BJ (cell line): ENCODE measurements at regions not wholly inside any gene's neighbourhood (a gene's known extent, or its start where the extent isn't known, plus 50 kb on each side); places are given as distances from the start of the nearest gene placed in this dataset.

Experiments used
- CTCF ChIA-PET: fragments of 350-600 bp; formaldehyde crosslinking; extraction: SDS; loops from one replicate; lab custom pipeline; 2021; ENCODE audit warnings: antibody characterized with exemption, inconsistent platforms; lab: Yijun Ruan, JAX
- POLR2A ChIA-PET: fragments of 300-600 bp; sonication (Branson Sonifier 250); formaldehyde crosslinking; extraction: SDS; loops from one replicate; lab custom pipeline; 2021; ENCODE audit warnings: antibody characterized with exemption; lab: Charles Lee
- DNase-seq: peaks from one replicate; pipeline ENCODE4 v3.0.0-alpha.2; 2011; ENCODE audit warnings: low read depth
- H3K27me3 ChIP-seq: 2 replicates; pipeline ENCODE4 v1.6.0; 2011; ENCODE audit warnings: low read length; ENCODE audit not compliant: control insufficient read depth, insufficient read depth
- H3K36me3 ChIP-seq: 2 replicates; pipeline ENCODE4 v1.5.1; 2011; ENCODE audit warnings: low read length; ENCODE audit not compliant: control insufficient read depth, insufficient read depth
- H3K4me3 ChIP-seq: 2 replicates; pipeline ENCODE4 v1.5.1; 2011; ENCODE audit warnings: low read depth, mild to moderate bottlenecking, control low read depth, low read length
- CTCF ChIP-seq: IDR thresholded peaks from 2 replicates; pipeline ENCODE4 v1.5.1; 2011; ENCODE audit warnings: low read depth, mild to moderate bottlenecking, control low read depth, inconsistent platforms, low read length, moderate library complexity; ENCODE audit not compliant: insufficient read depth

GRCh38 chr12:42761086-42761485, 171.5 kb upstream of the PRICKLE1 start:
- ChIA-PET CTCF (interaction anchor here (1.5 to 1.6 kb wide), 2 partner anchors 97 to 192 kb away, joined by 3 read pairs; no protein-coding TSS in a partner anchor), POLR2A (no interaction called here)
- H3K27me3 ChIP-seq: no peaks in the 10 kb centered on the region
- no peak overlapping the region for H3K4me3 ChIP-seq
- no peak for DNase-seq
- no peaks in the 10 kb centered on the region for H3K36me3 ChIP-seq
- no peak for TF ChIP-seq CTCF

GRCh38 chr12:42760550-42760949, 171.0 kb upstream of the PRICKLE1 start:
- CTCF ChIA-PET: interaction anchor here (1.5 to 1.6 kb wide), 2 partner anchors 98 to 191 kb away, joined by 3 read pairs; no protein-coding TSS in a partner anchor
- POLR2A ChIA-PET: no interaction called here

GRCh38 chr12:42759622-42760273, 170.2 kb upstream of the PRICKLE1 start:
- H3K4me3 ChIP-seq: no peak overlapping the region
- H3K36me3 ChIP-seq: no peaks in the 10 kb centered on the region
- no peak for TF ChIP-seq CTCF
- ChIA-PET POLR2A (no interaction called here), CTCF (interaction anchor here (1.2 kb wide), 1 partner anchor 170 kb away, joined by 3 read pairs; the partner anchor contains the start of gene PRICKLE1)
- no peaks in the 10 kb centered on the region for H3K27me3 ChIP-seq
- no peak for DNase-seq

More at GRCh38 chr12:42760550-42760949, 171.0 kb upstream of the PRICKLE1 start:
- Histone ChIP-seq H3K27me3 (no peaks in the 10 kb centered on the region), H3K4me3 (no peak overlapping the region), H3K36me3 (no peaks in the 10 kb centered on the region)
- no peak for DNase-seq
- no peak for TF ChIP-seq CTCF

- POLR2A ChIA-PET: no interaction called here
- CTCF ChIA-PET: interaction anchor here (1.2 kb wide), 1 partner anchor 169 kb away, joined by 3 read pairs; the partner anchor contains the start of gene PRICKLE1
- no peak for DNase-seq
- TF ChIP-seq CTCF: no peak
- H3K4me3 ChIP-seq: no peak overlapping the region
- no peaks in the 10 kb centered on the region for H3K27me3 ChIP-seq
- no peaks in the 10 kb centered on the region for H3K36me3 ChIP-seq
Observed at GRCh38 chr12:42758806-42759205, 169.3 kb upstream of the PRICKLE1 start.

- Histone ChIP-seq H3K4me3 (no peak overlapping the region), H3K27me3 (no peaks in the 10 kb centered on the region), H3K36me3 (no peaks in the 10 kb centered on the region)
- no peak for DNase-seq
- TF ChIP-seq CTCF: no peak
- ChIA-PET POLR2A (no interaction called here), CTCF (no interaction called here)
Observed at GRCh38 chr12:42757624-42758119, 168.1 kb upstream of the PRICKLE1 start.
